ENCODE measurements at regions not wholly inside any gene's neighbourhood (a gene's known extent, or its start where the extent isn't known, plus 50 kb on each side); places are given as distances from the start of the nearest gene placed in this dataset.

DNA sequence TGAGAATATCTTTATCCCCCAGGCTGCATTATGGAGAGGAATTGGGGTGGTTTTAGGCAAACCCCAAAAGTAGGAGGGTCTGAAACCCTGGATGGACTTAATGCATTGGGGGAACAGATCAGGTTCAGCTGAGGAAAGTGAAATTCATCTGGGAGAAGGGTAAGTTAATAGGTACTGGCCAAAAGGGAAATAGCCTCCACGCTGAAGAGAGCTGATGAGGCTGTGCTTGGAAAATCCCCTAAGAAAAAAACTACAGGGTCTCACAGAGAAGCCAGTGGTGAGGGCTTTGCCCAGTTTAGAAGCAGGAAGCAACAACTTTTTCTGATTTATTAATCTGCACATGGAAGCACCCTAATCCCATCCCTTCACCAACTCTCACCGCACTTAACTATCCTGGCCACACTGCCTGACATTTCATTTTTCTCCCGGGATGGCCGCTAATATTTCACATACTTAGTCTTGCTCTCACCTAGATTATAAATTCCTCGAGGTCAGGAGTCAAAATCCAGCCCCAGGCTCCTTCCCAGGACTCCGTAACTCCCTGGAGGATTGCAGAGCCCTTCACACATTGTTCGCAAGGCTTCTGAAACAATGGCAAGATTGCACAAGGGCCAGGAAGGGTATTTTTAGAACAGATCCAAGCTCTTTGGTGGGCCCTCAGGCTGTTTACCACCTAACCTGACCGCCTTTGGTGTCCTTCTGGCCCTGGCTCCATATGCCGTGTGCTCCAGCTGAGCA lies 60.9 kb upstream of the TARBP1 start:
- no peak for ATAC-seq
- Mint-ChIP-seq H3K36me3 (no peaks in the 10 kb centered on the region), H3K27ac (peak overlapping the region in 1 of 2 donors; percentile 69), H3K9me3 (no peaks in the 10 kb centered on the region)
- DNase-seq (ENCODE audit: low spot score in 2 of 2): no peak

DNA sequence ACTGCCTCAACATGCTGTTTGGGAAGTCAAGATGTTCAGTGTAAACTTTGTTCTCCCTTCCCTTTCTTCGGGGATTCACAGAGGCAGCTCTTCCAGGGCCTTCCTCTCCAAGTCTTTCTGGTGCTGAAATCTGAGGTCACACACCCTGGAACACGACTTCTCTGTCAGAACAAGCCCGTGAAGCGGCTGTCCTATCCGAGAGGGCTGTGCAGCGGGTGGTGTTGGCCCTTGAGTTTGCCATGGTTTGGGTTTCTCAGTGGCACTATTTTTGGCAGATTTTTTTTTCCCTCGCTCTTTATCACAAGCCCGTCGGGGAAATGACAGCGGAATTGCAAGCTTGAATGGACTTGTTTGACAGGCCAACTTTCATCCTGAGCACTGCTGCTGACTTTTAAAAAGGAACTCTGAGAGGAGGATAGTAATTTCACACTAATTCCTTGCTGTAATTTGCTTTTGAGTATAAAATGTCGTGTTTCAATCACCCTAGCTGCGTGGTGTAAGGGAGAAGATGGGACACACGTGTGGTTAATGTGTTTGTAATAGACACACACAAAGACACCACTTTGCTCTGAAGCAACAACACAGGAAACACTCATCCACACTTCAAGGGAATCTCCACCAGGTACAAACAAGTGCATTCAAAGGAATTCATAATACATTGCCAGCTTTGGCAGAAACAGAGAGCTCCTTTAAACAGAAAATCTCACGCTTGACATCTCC lies 60.1 kb upstream of the TARBP1 start:
- DNase-seq (ENCODE audit: low spot score in 2 of 2) (no peak), ATAC-seq (no peak)
- H3K27ac Mint-ChIP-seq: no peak overlapping the region
- no peaks in the 10 kb centered on the region for H3K9me3 Mint-ChIP-seq
- no peaks in the 10 kb centered on the region for H3K36me3 Mint-ChIP-seq

GRCh38 chr1:234538062-234538731 lies 59.2 kb upstream of the TARBP1 start:
- Mint-ChIP-seq H3K9me3 (no peaks in the 10 kb centered on the region), H3K27ac (no peak overlapping the region), H3K36me3 (no peaks in the 10 kb centered on the region)
- ATAC-seq (no peak), DNase-seq (ENCODE audit: low spot score in 2 of 2) (no peak)

DNA sequence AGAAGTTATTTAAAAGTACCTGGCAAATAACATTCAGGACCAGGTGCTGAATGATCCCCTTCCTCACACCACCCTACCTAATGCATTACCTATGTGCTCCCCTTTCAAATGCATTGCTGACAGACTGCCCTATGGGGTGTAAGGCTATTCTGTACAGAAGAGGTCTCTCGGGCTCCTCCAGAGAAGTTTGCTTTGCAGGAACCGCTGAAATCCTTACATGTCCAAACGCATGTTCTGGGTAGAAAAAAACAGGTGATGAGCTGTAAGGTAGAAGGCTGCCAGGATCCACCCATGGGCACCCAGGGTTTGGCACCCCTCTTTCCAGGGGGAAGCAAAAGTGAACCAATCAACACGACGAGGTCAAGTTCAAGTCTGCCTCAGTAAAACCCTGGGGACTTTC lies 58.3 kb upstream of the TARBP1 start:
- Mint-ChIP-seq H3K27ac (no peak overlapping the region), H3K36me3 (no peaks in the 10 kb centered on the region), H3K9me3 (no peaks in the 10 kb centered on the region)
- no peak for DNase-seq (ENCODE audit: low spot score in 2 of 2)
- ATAC-seq: no peak

GRCh38 chr1:234536741-234537140 lies 57.8 kb upstream of the TARBP1 start:
- Mint-ChIP-seq H3K27ac (no peak overlapping the region), H3K36me3 (no peaks in the 10 kb centered on the region), H3K9me3 (no peaks in the 10 kb centered on the region)
- DNase-seq (ENCODE audit: low spot score in 2 of 2): no peak
- ATAC-seq: no peak

DNA sequence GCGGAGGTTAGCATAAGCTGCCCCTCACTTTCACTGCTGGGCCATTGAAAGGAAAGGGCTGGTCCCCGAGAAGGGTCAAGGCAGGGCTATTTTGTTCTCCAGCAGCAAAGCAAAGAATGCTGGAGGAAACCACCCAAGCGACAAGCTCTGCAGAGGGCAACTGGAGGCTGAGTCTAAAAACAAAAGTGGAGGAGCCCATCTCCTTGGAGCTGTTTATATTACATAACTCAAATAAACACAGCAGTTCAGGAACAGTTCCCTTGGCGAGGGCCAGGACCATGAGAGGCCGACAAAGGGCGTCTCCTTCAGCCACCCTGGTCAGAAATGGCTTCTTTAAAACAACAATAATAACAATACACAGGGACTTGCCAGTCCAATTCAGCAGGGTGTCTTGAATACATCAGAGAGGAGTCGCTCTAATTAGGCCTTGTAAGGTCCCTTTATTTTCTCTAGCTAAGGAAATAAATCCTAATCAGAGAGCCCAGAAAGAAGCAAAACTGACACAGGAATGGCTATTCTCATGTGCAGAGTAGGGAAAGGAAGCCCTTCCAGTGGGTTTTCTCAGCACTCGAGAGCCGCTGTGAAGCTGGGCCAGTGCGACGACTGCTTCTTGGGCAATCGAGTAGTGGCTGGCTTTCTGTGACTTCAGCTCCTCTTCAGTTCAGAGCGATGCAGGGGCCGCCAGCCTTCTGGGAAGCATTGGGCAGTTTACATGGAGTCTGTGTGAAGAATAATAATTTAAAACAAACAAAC lies 57.0 kb upstream of the TARBP1 start:
- Mint-ChIP-seq H3K36me3 (no peaks in the 10 kb centered on the region), H3K27ac (no peak overlapping the region), H3K9me3 (no peaks in the 10 kb centered on the region)
- DNase-seq (ENCODE audit: low spot score in 2 of 2) (no peak), ATAC-seq (no peak)

GRCh38 chr1:234535218-234535617 lies 56.2 kb upstream of the TARBP1 start:
- no peak overlapping the region for H3K27ac Mint-ChIP-seq
- no peak for DNase-seq (ENCODE audit: low spot score in 2 of 2)
- ATAC-seq: no peak
- H3K9me3 Mint-ChIP-seq: no peaks in the 10 kb centered on the region
- no peaks in the 10 kb centered on the region for H3K36me3 Mint-ChIP-seq

DNA sequence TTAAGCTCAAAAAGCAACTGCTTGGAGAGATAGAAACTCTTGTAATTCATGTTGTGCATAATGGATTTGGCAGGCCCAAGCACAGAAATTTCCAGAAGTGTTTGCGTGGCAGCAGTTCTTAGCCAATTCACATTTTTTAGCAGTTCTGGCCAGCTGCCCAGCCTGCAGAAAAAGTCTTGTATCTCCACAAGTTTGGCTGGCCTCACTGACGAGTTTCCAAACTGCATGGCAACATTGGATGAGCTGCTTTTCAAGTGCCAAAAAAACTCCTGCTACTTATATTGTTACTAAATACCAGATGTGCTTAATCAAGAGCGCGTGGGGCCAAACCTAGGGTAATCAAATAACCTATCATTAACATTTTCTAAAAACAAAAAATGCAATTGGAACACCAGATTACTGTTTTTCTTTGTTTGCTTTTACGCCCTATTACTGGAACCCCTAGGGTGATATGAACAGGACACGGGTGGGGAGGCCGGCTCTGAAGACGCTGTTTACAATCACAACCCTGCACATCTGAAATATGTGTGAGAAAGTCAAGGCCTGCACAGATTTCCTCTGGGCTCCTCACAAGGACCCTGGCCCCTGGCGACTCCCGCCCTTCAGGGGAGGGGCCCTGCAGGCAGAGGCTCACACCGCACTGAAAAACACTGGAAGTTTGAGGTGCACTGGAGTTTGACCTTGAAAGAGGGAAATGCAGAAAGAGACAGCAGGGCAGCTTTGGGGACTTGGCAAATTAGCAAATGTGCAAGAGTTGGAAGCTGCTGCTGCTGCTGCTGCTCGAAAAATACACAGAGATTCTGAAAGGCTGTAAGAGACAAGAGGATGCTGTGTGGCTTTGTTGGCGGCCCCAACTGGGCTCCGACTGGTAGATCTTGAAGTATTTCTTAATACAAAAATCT lies 55.2 kb upstream of the TARBP1 start:
- H3K27ac Mint-ChIP-seq: no peak overlapping the region
- H3K9me3 Mint-ChIP-seq: no peaks in the 10 kb centered on the region
- no peaks in the 10 kb centered on the region for H3K36me3 Mint-ChIP-seq
- DNase-seq (ENCODE audit: low spot score in 2 of 2) (no peak), ATAC-seq (no peak)

DNA sequence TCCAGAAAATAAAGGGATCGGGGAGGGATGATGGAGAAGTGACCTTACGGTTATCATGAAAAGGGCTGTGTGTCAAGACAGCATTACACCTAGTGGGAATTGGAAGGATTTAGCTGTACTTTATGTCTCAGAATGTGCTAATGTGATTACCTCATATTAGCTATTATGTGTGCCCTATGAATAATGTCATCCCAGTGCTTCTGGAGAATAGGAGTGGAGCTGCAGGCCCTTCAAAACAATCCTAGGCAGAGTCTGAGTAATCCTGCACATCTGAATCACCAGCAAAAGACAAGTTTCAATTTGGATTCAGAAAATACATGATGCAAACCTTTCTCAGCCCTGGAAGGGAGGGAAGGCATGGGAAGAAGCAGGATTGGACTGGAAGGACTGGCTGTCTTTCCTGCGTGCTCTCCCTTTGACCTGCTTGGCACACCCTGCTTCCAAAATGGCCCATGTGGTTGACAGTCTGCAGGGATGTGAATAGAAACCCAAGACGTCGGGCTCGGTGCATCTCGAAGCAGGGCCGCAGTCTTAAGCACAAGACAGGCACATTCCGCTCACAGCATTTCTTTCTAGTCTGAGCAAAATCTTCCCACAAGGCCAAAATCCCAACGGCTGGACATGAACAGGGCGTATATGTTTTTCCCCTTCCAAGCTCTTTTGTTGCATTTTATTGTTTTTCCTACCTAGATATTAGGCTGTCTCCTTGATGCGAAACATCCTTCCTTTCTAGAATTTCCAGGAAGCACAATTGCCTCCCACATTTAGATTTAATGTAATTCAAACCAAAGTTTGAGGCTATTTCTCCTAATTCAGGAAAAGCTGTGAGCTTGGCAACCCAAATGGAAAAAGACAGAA lies 54.3 kb upstream of the TARBP1 start:
- Mint-ChIP-seq H3K27ac (no peak overlapping the region), H3K9me3 (no peaks in the 10 kb centered on the region), H3K36me3 (no peaks in the 10 kb centered on the region)
- DNase-seq (ENCODE audit: low spot score in 2 of 2) (no peak), ATAC-seq (peak; percentile 41 to 54)

- ATAC-seq: no peak
- Mint-ChIP-seq H3K9me3 (no peaks in the 10 kb centered on the region), H3K27ac (no peak overlapping the region), H3K36me3 (no peaks in the 10 kb centered on the region)
- DNase-seq (ENCODE audit: low spot score in 2 of 2): no peak
Measured at GRCh38 chr1:234532503-234532922, 53.5 kb upstream of the TARBP1 start.

DNA sequence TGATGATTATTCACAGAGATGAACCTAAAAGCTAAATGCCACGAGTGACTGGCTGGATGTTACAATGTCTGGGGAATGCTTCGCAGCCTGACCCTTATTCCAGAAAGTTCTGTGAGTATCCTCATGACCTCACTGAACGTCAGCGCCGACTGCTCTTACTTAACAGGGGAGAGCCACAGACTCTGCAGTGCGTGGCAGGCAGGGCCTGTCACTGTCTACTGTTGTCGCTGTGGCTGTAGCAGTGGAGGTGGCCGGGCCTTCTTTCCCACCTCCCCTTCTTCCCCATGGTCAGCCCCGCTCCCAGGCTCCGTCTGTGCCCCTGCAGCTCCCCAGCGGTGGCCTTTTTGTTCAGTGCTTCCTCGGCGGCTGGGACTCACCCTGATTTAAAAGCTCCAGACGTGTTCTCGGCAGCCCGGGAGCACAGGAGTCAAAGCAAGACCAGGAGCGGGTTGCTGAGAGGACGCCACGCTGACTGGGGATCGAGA lies 52.2 kb upstream of the TARBP1 start:
- no peak for DNase-seq (ENCODE audit: low spot score in 2 of 2)
- no peaks in the 10 kb centered on the region for H3K36me3 Mint-ChIP-seq
- ATAC-seq: no peak
- H3K9me3 Mint-ChIP-seq: no peaks in the 10 kb centered on the region
- H3K27ac Mint-ChIP-seq: no peak overlapping the region

- Mint-ChIP-seq H3K36me3 (no peaks in the 10 kb centered on the region), H3K27ac (no peak overlapping the region), H3K9me3 (no peaks in the 10 kb centered on the region)
- DNase-seq (ENCODE audit: low spot score in 2 of 2) (no peak), ATAC-seq (no peak)
Measured at GRCh38 chr1:234530672-234531071, 51.7 kb upstream of the TARBP1 start.

DNA sequence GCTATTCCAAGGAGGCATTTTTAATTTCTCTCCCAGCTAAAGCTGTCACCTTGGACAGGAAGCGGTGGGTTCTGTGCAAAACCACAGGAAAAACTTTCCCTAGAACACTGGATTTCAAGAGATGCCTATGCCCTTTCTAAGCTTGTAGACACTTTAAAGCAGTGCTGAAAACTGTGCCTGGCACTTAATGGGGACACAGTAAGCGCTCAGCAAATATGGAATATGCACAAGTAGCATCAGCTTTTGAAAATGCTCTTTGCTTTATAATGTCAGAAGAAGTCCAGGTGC lies 50.9 kb upstream of the TARBP1 start:
- ATAC-seq (no peak), DNase-seq (ENCODE audit: low spot score in 2 of 2) (no peak)
- Mint-ChIP-seq H3K27ac (no peak overlapping the region), H3K36me3 (no peaks in the 10 kb centered on the region), H3K9me3 (no peaks in the 10 kb centered on the region)

DNA sequence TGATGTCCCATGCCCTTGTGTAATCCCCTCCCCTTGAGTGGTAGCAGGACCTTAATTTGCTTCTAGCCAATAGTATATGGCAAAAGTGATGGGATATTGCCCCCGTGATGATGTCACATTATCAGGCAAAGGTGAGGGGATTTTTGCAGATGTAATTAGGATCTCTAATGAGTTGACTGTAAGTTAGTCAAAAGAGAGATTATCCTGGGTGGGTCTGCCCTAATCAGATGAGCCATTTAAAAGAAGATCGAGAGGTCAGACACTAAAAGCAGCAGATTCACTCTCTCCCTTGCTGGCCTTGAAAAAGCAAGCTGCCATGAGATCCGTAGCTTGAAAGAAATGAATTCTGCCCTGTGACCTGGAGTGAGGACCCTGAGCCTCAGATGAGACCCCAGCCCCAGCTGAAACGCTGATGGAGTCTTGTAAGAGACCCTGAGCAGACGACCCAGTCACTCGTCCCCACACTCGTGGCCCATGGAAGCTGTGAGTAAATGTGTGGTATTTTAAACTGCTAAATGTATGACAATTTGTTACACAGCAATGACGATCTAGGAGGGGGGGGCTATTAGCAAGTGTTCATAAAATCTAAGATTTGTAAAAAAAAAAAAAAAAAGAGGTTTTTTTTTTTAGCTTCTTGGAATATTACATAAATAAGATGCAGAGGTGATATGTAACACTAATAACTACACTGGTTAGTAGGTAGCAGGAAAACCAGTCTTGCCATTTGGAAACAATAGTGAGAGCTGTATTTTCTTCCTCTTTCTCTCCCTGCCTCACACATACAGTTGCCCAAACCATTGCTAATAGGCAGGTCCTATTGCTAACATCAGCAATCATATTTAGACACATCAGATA lies 50.3 kb upstream of the TARBP1 start:
- ATAC-seq: no peak
- no peak for DNase-seq (ENCODE audit: low spot score in 2 of 2)
- no peaks in the 10 kb centered on the region for H3K9me3 Mint-ChIP-seq
- H3K27ac Mint-ChIP-seq: no peak overlapping the region
- H3K36me3 Mint-ChIP-seq: no peaks in the 10 kb centered on the region

Measured in activated naive CD4-positive, alpha-beta T cell treated with anti-CD3 and anti-CD28 coated beads, Interleukin-2, amount 50 U/mL, for 72 hours (primary cell).